Thyroid gland (tissue), 4 donors: ENCODE measurements at regions not wholly inside any gene's neighbourhood (a gene's known extent, or its start where the extent isn't known, plus 50 kb on each side); places are given as distances from the start of the nearest gene placed in this dataset.

Experiments
- DNase-seq, 2 donors: peaks; one replicate each; pipeline ENCODE4 v3.0.0-alpha.2; 2019
- H3K27ac ChIP-seq, 3 donors: fragments of 200-600 bp; sonication (generic); 1 replicate in 2 of 3; 2 replicates in 1 of 3; pipeline ENCODE4 v1.5.1; 2016 to 2019; ENCODE audit warnings: mild to moderate bottlenecking in 1 of 3, moderate library complexity in 1 of 3
- H3K27me3 ChIP-seq: fragments of 200-600 bp; sonication (generic); one replicate; pipeline ENCODE4 v1.5.1; 2019
- H3K36me3 ChIP-seq, 2 donors: fragments of 200-600 bp; sonication (generic); one replicate each; pipeline ENCODE4 v1.5.1; 2016 to 2019
- H3K4me1 ChIP-seq, 2 donors: fragments of 200-600 bp; sonication (generic); one replicate each; pipeline ENCODE4 v1.5.1; 2017 to 2019
- H3K4me3 ChIP-seq, 3 donors: fragments of 200-600 bp; sonication (generic); replicated peaks in 1 of 3; 1 replicate in 2 of 3; 2 replicates in 1 of 3; pipeline ENCODE4 v1.5.1; 2016; ENCODE audit warnings: mild to moderate bottlenecking in 1 of 3
- H3K9me3 ChIP-seq: fragments of 200-600 bp; sonication (generic); one replicate; pipeline ENCODE4 v1.5.1; 2017
- POLR2A ChIP-seq, 2 donors: fragments of 450-650 bp; IDR thresholded peaks; one replicate each; pipeline ENCODE4 v1.6.1; 2017; ENCODE audit warnings: antibody characterized with exemption in 2 of 2, mild to moderate bottlenecking in 2 of 2, moderate library complexity in 1 of 2
- WGBS, 2 donors: methylation state at CpG; one replicate each; pipeline ENCODE4 v1.1.5; 2017; 5-methylcytosine and 5-hydroxymethylcytosine counted together
- intact Hi-C: fragments of 100-400 bp; cut with DNase I; formaldehyde crosslinking; loops from one replicate; pipeline ENCODE4 v1.15.1; 2023
- TF ChIP-seq, protein P1 (sequence below), 6 experiments: fragments of 200-600 bp in 3 of 6; fragments of 450-650 bp in 3 of 6; sonication (generic) in 3 of 6; IDR thresholded peaks; one replicate each; pipeline ENCODE4 v1.5.1; 2016 to 2019; ENCODE audit warnings: antibody characterized with exemption in 6 of 6, mild to moderate bottlenecking in 2 of 6, inconsistent platforms in 1 of 6, moderate library complexity in 1 of 6

DNA sequence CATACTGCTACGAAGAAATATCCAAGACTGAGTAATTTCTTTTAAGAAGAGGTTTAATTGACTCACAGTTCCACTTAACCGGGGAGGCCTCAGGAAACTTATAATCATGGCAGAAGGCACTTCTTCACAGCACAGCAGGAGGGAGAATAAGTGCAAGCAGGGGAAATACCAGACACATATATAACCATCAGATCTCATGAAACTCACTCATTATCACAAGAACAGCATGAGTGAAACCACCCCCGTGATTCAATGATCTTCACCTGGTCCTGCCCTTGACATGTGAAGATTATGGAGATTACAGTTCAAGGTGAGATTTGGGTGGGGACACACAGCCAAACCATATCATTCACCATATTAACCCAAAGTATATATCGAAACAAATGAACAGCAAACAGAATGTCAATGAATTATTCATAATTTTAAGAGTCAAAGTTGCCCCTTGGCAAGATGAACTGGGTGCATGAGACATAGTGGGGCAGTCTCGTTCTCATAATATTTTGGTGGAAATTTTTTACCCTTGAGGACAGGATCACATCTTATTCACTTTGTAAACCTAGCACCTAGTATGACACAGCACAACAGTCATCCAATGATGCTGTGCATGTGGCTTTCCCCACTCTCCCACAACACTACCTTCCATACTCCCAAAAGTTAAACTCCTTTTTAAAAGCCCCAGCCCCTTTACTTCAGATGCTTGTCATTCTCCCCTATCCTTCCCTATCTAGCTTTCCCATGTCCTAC, 425.3 kb downstream of the ZEB2 start:
- TF ChIP-seq POLR2A (IDR thresholded peaks at IDR 0.05), result no peak
- DNase-seq, result no peak
- intact Hi-C loops, result loop anchor here (2.0 kb wide), 1 partner anchor 32 kb away; no protein-coding TSS in a partner anchor
- Histone ChIP-seq H3K4me3 (no peak overlapping the region), H3K36me3 (no peaks in the 10 kb centered on the region), H3K9me3 (no peaks in the 10 kb centered on the region), H3K27me3 (no peaks in the 10 kb centered on the region), H3K27ac (no peak overlapping the region), H3K4me1 (peaks cover 0 to 2% of the 10 kb centered on the region in 2 donors)
- WGBS, 2 donors, result 93 to 94% methylated on average over 5 of the region's 5 CpGs

DNA sequence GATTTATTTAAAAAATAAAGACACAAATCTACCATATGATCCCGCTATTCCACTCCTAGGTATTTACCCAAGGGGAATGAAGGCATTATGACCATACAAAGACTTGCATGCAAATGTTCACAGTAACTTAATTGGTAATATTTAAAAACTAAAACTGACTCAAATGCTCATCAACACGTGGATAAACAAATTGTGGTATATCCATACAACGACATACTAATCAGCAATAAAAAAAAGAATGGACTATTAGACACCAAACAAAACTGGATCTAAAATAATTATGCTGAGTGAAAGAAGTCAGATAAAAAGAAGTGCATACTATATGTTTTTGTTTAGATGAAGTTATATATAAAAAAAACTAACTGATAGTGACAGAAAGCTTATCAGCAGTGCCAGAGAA, 428.3 kb downstream of the ZEB2 start:
- Histone ChIP-seq H3K4me1 (no peaks in the 10 kb centered on the region), H3K9me3 (no peaks in the 10 kb centered on the region), H3K27ac (no peak overlapping the region), H3K27me3 (no peaks in the 10 kb centered on the region), H3K4me3 (no peak overlapping the region), H3K36me3 (no peaks in the 10 kb centered on the region)
- DNase-seq, result no peak
- 96 to 98% methylated on average over 3 of the region's 3 CpGs for WGBS, 2 donors
- TF ChIP-seq POLR2A (IDR thresholded peaks at IDR 0.05), result no peak
- TF ChIP-seq, protein P1, sequence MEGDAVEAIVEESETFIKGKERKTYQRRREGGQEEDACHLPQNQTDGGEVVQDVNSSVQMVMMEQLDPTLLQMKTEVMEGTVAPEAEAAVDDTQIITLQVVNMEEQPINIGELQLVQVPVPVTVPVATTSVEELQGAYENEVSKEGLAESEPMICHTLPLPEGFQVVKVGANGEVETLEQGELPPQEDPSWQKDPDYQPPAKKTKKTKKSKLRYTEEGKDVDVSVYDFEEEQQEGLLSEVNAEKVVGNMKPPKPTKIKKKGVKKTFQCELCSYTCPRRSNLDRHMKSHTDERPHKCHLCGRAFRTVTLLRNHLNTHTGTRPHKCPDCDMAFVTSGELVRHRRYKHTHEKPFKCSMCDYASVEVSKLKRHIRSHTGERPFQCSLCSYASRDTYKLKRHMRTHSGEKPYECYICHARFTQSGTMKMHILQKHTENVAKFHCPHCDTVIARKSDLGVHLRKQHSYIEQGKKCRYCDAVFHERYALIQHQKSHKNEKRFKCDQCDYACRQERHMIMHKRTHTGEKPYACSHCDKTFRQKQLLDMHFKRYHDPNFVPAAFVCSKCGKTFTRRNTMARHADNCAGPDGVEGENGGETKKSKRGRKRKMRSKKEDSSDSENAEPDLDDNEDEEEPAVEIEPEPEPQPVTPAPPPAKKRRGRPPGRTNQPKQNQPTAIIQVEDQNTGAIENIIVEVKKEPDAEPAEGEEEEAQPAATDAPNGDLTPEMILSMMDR (IDR thresholded peaks at IDR 0.05), result no peak
- intact Hi-C loops, result no loop called here

DNA sequence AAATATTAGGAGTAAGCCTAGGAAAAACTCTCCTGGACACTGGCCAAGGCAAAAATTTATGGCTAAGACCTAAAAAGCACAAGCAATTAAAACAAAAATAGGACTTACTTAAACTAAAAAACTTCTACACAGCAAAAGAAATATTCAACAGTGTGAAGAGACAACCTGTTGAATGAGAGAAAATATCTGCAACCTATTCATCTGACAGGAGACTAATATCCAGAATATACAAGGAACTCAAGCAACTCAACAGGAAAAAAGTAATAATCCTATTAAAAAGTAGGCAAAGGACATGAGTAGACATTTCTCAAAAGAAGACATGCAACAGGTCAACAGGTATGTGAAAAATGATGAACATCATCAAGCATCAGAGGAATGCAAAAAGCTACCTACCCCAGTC, 431.1 kb downstream of the ZEB2 start:
- no peaks in the 10 kb centered on the region for H3K9me3 ChIP-seq
- intact Hi-C loops, result no loop called here
- H3K4me1 ChIP-seq, result no peaks in the 10 kb centered on the region
- TF ChIP-seq POLR2A (IDR thresholded peaks at IDR 0.05), result no peak
- TF ChIP-seq, protein P1 (IDR thresholded peaks at IDR 0.05), result no peak
- no peaks in the 10 kb centered on the region for H3K36me3 ChIP-seq
- no peak for DNase-seq
- no peak overlapping the region for H3K4me3 ChIP-seq
- no peak overlapping the region for H3K27ac ChIP-seq
- no peaks in the 10 kb centered on the region for H3K27me3 ChIP-seq

DNA sequence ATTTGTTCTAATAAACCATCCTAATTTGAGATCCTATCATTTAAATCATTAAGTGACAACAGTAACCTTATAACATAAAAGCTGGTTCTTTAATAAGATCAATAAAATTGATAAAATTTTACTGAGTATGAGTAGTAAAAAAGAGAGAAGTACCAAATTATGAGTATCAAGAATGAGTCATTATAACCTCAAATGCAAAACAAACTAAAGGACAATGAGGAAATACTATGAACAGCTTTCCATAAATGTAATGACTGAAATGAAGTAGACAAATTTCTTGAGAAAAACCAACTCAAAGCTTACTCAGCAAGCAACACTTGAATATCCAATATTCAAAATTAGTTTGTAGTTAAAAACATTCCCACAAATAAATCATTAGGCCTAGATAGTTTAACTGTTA, 433.0 kb downstream of the ZEB2 start:
- no peak overlapping the region for H3K4me3 ChIP-seq
- no peaks in the 10 kb centered on the region for H3K36me3 ChIP-seq
- DNase-seq, result no peak
- no peak for TF ChIP-seq POLR2A (IDR thresholded peaks at IDR 0.05)
- TF ChIP-seq, protein P1 (IDR thresholded peaks at IDR 0.05), result no peak
- no peak overlapping the region for H3K27ac ChIP-seq
- intact Hi-C loops, result no loop called here
- no peaks in the 10 kb centered on the region for H3K4me1 ChIP-seq
- H3K9me3 ChIP-seq, result no peaks in the 10 kb centered on the region
- H3K27me3 ChIP-seq, result no peaks in the 10 kb centered on the region

DNA sequence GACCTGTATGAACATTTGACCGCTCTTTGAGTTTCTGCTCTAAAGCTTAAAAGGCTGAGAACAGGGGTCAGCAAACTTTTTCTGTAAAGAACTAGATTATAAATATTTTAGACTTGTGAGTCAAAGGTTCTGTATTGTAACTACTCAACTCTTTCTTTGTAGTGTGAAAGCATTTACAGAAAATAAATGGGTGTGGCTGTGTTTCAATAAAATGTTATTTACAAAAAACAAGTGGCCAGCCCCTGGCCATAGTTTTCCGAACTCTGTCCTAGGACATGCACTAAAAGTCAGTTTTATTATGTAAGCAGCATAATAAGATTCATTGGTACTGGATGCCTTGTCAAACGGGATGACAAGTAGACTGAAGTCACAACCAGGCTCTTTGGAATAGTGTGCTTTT, 434.9 kb downstream of the ZEB2 start:
- H3K4me3 ChIP-seq, result no peak overlapping the region
- H3K27ac ChIP-seq, result no peak overlapping the region
- no peaks in the 10 kb centered on the region for H3K9me3 ChIP-seq
- TF ChIP-seq, protein P1 (IDR thresholded peaks at IDR 0.05), result no peak
- TF ChIP-seq POLR2A (IDR thresholded peaks at IDR 0.05), result no peak
- no peaks in the 10 kb centered on the region for H3K36me3 ChIP-seq
- 91 to 95% methylated on average over 3 of the region's 3 CpGs for WGBS, 2 donors
- intact Hi-C loops, result no loop called here
- DNase-seq, result no peak
- H3K27me3 ChIP-seq, result no peaks in the 10 kb centered on the region
- H3K4me1 ChIP-seq, result no peaks in the 10 kb centered on the region
